SKM-1 (cell line): ENCODE measurements at regions not wholly inside any gene's neighbourhood (a gene's known extent, or its start where the extent isn't known, plus 50 kb on each side); places are given as distances from the start of the nearest gene placed in this dataset.
"Not testable (repeated sequence)": the region's sequence is repeated elsewhere in the genome, so short reads cannot be mapped to it uniquely, and the experiment has no call there.

Source experiments
- DNase-seq: peaks from one replicate; lab custom pipeline; 2025; ENCODE audit not compliant: unreplicated experiment; lab: John Stamatoyannopoulos, UW

DNA sequence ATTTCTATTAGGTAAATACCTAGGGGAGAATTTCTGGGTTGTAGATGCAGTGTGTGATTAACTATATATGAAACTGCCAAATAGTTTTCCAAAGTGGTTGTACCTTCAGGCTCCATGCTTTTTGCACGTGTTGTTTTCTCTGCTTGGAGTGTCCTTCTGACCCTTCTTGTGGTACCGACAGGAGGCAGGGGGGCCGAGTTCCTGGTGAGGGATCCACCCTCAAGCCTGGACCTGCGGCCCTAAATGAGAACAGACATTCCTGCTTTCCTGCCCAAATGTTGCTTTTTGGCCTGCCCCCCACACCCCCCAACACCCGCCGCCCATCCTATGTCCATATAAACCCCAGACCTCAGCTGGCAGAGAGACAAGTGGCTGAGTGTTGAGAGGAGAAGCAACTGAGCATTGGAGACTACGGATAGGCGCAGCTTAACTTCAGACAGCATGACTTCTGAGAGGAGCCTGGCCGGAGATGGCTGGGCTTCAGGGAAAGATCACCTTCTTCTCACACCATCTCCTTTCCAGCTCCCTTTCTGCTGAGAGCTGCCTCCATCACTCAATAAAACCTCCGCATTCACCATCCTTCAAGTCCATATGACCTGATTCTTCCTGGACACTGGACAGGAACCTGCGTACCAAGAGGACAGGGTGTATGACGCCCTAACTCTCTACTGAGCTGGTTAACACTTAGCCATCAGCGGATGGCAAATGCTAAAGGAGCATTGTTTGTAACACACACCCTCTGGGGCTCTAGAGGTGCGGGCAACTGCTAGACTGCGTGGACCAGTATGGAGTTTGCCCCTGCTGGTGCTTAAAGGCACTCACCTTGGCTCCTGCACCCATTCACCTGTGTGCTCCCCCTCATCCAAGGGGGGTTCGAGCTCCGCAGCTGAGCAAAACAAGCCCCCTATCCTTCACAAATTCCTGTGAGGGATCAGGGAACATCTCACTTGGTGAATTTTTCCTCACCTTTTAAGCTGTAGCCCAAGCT is 194.7 kb upstream of the FBXO33 start:
- DNase-seq = no peak

DNA sequence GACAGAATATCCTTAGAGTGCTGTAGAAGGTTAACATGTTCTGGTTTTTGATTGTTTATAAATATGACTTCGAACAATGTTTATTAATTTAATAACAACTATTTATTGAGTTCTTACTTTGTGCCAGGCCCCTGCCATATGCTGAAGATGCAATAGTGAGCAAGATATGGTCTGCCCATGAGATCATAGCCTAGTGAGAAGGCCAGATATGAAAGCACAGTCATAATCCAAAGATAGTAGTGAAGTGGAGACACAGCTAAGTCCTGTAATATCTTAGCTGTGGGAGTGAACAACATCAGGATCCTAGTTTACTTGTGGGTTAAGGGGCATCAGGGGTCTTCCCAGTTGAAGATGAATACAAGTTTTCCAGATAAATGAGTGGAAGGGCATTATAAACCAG is 189.4 kb upstream of the FBXO33 start:
- DNase-seq = no peak

DNA sequence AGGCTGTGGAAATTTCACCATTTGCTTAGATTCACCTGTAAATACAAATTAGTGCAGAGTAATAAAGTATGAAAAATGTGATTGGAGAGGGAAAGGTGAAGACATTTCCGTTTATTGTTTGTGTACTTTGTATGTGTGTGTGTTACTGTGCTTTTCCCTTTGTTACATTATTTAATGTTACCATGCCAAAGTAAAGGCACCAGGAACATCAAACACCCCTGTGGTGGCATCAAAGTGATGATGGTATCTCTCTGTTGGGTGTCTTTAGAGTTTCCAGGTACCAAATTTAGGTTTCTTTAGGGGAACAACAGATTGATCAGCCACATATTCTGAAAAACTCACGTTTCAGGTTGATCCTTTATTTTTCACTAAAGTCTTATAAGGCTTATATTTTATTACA is 189.0 kb upstream of the FBXO33 start:
- DNase-seq = no peak

DNA sequence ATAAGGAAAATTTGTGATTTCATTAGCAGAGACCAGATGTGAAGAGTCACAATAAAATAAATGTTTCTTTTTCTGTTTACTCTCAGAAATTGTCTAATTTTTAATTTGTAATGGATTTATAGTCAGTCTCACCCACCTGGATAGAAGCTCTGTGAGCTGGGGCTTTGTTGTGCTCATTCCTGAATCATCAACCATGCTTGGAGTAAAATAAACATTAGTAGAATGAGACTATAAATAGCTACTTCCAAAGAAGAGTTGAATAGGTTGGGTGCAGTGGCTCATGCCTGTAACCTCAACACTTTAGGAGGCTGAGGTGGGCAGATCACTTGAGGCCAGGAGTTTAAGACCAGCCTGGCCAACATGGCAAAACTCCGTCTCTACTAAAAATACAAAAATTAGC is 185.3 kb upstream of the FBXO33 start:
- DNase-seq = no peak

DNA sequence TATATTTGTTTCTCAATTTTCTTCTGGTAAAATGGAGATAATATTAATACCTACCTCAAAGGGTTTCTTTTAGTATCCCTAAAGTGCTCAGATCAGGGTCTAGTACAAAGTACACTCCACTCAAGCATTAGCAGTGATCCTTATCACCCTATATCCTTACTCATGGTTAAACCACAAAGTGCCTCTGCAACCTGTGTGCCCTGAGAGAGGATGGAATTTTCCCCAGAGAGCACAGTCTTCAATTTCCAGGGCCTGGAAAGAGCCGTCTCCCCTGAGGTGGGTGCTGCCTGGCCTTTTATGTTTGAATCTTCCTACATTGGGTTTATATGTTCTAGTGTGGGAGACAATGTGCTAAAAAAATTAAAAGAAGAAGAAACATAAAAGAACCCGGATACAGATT is 183.1 kb upstream of the FBXO33 start:
- DNase-seq = no peak

DNA sequence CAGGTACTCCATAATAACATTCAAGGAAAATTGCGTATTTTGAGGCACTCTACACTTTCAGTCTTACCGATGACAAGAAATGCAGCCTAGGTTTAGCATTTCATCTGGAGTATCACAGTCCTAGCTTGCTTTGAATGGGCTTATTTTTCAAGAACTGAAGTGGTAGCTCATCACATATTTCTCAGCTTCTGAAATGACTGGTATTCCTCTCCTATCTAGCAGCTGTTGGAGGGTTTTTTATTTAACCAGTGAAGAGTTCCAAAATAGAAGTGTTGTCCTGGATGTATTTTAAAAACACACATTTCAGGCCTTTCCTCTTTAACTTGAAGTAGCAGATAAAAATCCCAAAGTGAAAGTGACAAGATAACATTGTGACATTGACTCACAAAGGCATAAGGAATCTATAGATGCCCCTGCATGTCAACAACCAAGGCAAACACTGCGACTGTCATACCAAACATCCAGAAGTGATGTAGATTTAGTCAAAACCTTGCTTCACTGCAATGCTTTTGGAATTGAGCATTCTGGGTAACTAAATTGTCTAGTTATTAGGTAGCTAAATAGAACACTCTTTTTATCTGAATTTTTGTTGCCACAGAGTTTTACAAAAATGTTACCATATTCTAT is 182.2 kb upstream of the FBXO33 start:
- DNase-seq = no peak

DNA sequence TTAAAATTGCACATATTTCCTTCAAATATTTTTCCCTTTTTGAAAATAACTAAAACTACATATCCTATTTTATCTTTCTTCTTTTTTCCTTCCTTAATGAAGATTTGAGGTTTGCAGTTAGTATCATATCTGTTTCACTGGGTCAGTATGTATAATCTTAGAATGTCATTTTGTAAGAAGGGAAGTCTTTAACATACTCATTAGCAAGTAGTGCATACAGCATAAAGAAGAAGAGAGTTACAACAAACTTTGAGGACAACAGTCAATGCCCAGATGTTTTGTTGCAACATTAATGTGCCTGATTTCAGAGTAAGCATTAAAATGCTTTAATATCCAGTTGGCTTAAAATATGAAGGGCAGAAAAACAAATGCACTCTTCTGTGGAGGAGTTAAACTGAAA is 176.9 kb upstream of the FBXO33 start:
- DNase-seq = no peak

DNA sequence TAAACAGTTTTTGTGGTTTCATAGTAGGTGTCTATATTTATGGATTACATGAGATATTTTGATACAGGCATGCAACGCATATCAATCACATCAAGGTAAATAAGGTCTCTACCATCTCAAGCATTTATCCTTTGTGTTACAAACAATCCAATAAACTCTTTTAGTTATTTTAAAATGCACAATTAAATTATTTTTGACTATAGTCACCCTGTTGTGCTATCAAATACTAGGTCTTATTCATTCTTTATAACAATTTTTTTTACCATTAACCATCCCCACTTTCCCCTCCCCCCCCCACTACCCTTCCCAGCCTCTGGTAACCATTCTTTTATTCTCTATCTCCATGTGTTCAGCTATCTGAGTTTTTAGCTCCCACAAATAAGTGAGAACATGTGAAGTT is 175.7 kb upstream of the FBXO33 start:
- no peak for DNase-seq

DNA sequence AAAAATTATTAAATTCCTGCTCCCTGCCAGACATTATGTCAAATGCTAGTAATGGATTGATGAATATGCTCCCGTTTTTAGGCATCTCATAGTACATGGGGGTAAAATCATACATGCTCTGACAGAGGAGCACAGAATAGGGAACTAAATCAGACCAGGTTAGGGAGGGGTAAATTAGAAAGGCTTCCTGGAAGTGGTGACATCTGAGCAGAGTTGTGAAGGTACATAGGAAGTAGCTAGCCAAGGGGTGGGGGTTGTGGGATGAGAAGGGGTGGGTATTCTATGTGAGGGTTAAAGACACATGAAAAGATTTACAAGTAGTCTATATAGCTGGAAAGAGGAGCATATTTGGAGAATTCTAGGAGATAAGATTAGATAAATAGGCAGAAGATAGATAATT is 171.7 kb upstream of the FBXO33 start:
- DNase-seq = no peak

DNA sequence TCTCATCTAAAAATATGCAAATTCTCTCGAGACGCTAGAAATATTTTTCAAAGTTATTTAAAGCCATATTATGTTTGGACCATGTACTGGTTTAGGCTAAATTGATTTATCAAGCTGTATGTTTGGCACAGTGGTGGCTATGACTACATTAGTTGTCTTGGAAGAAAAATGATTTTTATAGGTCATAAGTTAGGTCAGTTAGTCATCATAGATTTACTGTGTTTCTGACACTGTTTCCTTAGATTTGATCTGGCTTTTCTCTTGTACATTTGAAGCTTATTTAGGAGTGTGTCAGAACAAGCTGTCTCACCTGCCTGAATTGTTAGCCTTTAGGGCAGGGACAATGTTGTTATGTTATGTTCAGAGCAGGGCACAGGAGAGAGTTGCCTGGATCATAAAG is 161.1 kb upstream of the FBXO33 start:
- no peak for DNase-seq

DNA sequence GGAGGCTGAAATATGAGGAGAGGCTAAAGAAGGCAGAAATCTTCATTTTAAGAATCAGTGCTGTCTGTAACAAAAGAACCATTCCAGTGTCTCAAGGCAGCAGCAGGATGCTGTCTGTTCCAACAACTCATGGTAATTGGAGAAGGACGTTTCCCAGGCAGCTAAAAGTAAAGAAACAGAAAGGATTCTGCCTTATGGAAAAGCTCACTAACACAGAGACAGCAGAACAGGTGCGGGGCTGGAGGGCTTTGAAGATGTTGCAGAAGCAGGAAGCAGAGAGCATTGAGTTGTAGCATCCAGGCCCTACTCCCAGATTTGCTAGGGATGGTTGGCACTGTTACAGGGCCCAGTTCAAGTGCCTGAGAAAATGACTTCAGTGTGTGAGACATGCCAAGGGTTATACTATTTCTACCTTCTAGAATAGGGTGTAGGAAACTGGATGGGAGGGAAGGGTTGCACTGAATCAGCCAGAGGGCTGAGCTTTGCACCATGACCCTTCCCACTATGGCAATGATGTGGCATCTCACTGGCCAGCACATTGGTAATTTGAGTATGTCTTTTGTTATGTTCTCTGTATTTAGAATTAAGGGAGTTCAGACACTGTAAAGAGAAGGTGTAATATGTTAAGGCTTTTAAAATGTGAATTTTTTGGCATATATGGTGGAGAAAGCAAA is 160.0 kb upstream of the FBXO33 start:
- DNase-seq = no peak

DNA sequence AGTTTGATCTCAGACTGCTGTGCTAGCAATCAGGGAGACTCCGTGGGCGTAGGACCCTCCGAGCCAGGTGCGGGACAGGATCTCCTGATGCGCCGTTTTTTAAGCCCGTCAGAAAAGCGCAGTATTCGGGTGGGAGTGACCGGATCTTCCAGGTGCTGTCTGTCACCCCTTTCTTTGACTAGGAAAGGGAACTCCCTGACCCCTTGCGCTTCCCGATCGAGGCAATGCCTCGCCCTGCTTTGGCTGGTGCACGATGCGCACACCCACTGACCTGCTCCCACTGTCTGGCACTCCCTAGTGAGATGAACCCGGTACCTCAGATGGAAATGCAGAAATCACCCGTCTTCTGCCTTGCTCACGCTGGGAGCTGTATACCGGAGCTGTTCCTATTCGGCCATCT is 157.6 kb upstream of the FBXO33 start:
- DNase-seq = not testable (repeated sequence)

DNA sequence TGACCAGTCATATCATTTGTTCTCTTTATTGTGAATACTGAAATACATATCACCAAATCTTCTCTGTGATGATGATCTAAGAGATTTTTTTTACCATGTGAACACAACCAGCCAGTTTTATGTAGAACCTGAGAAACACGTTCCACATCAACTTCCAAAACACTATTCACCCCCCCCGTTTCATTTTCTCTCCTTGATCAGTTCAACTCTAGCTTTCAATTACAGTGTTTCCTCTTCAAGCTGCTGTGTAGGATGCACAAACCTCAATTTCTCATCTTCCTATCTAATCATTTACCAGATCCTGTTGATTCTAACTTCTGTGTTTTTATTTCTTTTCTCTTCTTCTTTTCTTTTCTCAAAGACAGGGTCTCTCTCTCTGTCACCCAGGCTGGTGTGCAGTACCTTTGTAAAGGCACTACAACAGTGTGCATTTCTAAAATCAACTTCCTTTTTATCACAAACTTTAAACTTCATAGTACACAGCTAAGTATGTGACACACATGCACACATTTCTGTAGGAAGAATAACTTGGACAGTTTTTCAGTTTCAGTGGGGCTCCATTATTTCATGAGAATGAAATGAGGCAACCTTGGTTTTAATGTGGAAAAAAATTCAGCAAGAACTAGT is 149.9 kb upstream of the FBXO33 start:
- DNase-seq = no peak

DNA sequence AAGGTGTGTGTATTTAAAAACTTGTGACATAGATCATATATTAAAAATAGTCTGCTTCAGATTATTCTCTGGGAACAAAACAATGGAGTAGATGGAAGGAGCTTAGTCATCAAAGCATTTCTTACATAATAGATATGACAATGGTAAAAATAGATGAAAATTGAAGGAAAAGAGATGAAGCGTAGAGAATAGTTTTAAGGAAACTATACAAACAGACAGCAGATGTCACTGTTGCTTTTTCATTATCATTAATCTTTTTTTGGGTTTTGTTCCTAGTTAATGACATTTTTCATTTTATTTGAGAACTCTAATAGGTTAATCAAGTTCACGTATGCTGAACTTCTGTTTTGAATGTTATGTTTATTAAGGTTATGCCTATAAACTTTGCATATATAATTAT is 149.2 kb upstream of the FBXO33 start:
- DNase-seq = no peak

DNA sequence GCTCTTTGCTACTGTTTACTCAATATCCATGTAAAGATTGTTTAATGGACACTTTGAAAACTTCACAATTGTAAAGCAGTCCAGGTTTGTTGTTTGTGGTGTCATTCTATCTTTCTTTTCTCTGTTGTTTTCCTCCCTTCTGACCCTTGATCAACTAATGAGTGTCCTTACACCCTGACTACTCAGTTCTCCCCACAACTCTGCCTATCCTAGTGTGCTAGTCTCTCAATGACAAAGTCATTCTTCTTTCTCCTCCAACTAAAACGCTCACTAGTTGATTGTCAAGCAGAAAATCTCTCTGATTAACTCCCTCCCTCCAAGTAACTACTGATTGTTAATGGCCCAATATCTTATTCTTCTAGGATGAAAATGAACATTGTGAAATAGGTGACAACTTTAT is 148.5 kb upstream of the FBXO33 start:
- no peak for DNase-seq

DNA sequence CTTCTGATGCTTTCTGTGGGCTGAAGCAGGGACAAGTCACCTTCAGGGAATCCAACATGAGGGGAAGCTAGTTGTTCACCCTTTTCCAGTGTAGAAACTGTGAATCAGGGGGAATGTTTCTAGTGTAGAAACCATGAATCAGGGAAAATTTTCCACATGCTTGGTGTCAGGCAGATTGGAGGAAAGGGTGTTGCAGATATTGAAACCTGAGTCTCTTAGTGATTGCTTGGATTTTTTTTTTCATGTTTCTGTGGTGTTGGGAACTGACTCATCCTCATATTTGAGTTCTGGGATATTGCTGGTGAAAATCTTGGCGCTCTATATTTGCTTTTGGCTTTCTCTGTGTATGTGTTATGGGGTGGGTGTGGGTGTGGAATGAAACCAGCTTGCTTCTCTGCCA is 144.5 kb upstream of the FBXO33 start:
- no peak for DNase-seq

DNA sequence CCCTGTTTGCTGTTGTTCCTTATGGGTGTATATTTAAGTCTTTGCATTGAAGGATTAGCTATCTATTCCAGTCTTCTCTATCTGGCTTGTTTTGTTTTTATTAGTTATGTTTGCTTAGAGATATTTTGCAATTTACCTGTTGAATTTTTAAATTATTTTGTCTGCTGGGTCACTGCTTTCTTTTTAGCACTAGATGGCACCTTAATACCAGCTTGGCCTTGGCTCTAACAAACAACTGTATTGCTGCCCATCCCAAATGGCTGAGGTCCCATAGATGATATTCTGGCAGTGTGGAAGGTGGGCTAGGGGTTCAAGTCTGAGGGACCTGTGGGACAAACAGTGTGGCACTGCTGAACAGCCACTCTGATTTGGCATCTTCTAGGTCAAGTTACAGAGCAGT is 144.0 kb upstream of the FBXO33 start:
- no peak for DNase-seq

DNA sequence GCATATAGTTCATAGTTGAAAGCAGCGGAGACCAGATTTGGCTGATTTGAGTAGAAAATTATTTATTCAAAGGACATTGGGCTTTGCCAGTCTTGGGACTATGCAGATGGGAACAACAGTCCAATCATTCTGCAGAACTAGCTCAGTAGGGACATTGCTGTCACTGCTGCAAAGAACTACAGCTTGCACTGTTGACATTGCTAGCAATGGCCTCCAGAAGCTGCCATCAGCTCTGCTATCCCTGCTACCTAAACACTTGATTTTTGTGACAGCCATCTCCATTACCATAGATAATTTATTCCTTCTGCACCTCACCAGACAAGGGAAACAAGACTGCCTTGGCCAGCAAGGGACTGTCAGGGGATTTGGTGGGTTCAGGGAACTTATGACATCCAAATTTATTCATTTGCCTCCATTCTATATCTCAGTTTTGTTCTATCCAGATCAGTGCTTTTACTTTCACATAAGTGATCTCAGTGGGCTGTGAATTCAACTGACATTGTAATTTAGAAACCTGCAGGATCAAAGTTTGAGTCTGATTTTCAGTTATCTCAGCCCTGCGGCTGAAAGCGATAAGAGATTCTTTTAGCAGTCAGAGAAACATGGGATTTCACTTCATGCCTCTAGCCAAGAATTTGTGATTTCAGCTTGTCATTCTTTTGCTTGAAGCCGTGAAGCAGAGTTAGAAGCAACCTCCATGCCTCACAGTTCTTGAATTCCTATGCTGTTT is 136.7 kb upstream of the FBXO33 start:
- no peak for DNase-seq

DNA sequence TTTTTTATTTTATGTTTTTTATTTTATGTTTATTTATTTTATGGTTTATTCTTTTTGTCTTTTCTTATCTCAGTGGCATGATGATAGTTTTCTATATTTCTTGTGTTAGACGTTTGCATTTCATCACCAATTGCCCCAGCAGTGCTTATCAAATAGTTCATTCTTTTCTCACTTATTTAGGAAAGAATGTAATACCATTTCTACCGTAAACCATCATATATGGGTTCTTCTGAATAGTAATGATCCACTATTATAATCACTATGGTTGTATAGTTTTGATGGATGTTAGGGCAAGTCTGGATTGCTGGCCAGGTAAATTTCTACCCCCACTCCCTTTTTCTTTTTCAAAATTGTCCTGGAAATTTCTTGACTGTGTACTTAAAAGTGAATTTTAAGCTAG is 134.6 kb upstream of the FBXO33 start:
- no peak for DNase-seq

DNA sequence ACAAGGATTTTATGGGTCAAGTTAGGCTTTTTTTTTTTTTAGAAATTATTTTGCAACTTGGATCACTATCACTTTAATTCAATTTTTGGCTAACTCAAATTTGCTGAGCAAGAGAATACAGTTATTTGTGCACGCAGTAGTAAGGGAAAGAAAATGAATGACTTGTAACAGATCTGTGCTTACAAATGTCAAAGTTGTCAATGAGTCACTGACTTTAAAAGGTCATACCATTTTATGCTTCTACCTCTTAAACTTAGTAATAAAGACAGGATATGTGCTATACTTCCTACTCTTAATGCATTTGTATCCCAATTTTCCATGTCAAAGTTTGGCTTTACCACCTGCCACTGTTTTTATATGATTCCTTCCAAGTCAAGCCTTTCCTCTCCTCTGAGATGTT is 131.1 kb upstream of the FBXO33 start:
- no peak for DNase-seq

DNA sequence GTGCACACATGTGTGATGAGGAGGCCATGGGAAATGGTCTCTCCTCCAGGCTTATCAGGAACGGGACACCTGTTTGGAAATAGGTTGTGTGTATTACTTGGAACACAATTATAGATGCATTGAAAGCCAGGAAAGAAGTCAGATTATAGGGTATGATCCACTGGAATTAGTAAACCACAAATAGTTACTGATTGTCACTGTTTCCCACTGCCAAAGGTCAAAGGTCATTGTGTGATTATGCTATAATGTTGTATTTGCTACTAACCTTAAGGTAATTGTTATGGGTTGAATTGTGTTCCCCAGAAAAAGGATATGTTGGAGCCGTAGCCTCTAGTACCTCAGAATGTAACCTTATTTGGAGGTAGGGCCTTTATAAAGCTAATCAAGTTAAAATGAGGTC is 129.9 kb upstream of the FBXO33 start:
- DNase-seq = no peak
